T-cell (primary cell): ENCODE measurements at regions not wholly inside any gene's neighbourhood (a gene's known extent, or its start where the extent isn't known, plus 50 kb on each side); places are given as distances from the start of the nearest gene placed in this dataset.

Experiments used
- ATAC-seq, 4 experiments: fragments of 200-7000 bp in 3 of 4; fragments of 150-1000 bp in 1 of 4; cut with Tn5 transposase; replicated peaks in 1 of 4; 1 replicate in 3 of 4; 2 replicates in 1 of 4; pipeline ENCODE4 v1.10.0; 2021; ENCODE audit warnings: moderate library complexity in 3 of 4, mild to moderate bottlenecking in 2 of 4, moderate number of reproducible peaks in 1 of 4
- CTCF ChIA-PET, 2 donors: fragments of 300-600 bp; sonication (Branson Sonifier 250); formaldehyde crosslinking; loops; one replicate each; lab custom pipeline; 2022; ENCODE audit warnings: antibody characterized with exemption in 2 of 2; lab: Charles Lee
- POLR2A ChIA-PET, 2 donors: fragments of 300-600 bp; sonication (Branson Sonifier 250); formaldehyde crosslinking; loops; one replicate each; lab custom pipeline; 2022; ENCODE audit warnings: antibody characterized with exemption in 2 of 2; lab: Charles Lee
- DNase-seq, 35 experiments: peaks; one replicate each; pipeline versions ENCODE4 v3.0.0 to v3.0.0-alpha.2; 2013 to 2023
- H3K27ac ChIP-seq: one replicate; pipeline ENCODE4 v1.5.1; 2013; ENCODE audit warnings: low read length
- H3K27me3 ChIP-seq, 2 experiments: replicated peaks in 1 of 2; 1 replicate in 1 of 2; 2 replicates in 1 of 2; pipeline versions ENCODE4 v1.6.1 to v1.7.0; 2013; ENCODE audit warnings: low read length in 1 of 2, mixed read lengths in 1 of 2; ENCODE audit not compliant: control insufficient read depth in 2 of 2, insufficient read depth in 2 of 2; ENCODE audit errors: extremely low read depth in 1 of 2
- H3K36me3 ChIP-seq, 2 donors: 1 replicate in 1 of 2; 2 replicates in 1 of 2; pipeline versions ENCODE4 v1.6.1 to v1.7.0; 2013; ENCODE audit warnings: low read length in 1 of 2; ENCODE audit not compliant: control insufficient read depth in 2 of 2, insufficient read depth in 1 of 2; ENCODE audit errors: extremely low read depth in 1 of 2
- H3K4me1 ChIP-seq, 2 experiments: 1 replicate in 1 of 2; 2 replicates in 1 of 2; pipeline versions ENCODE4 v1.6.1 to v1.7.0; 2013; ENCODE audit warnings: low read length in 2 of 2, mixed read lengths in 1 of 2; ENCODE audit not compliant: insufficient read depth in 2 of 2, control insufficient read depth in 1 of 2; ENCODE audit errors: extremely low read depth in 1 of 2
- H3K4me3 ChIP-seq, 2 donors: 1 replicate in 1 of 2; 2 replicates in 1 of 2; pipeline versions ENCODE4 v1.5.1 to v1.7.0; 2013; ENCODE audit warnings: mild to moderate bottlenecking in 2 of 2, low read length in 1 of 2, moderate library complexity in 1 of 2; ENCODE audit not compliant: control insufficient read depth in 1 of 2; ENCODE audit errors: extremely low read depth in 1 of 2
- H3K9me3 ChIP-seq: 2 replicates; pipeline ENCODE4 v1.7.0; 2013
- H3K27ac Mint-ChIP-seq, 2 donors: one replicate each; pipeline ENCODE4 v1.8.0; 2020 to 2021; ENCODE audit warnings: mild to moderate bottlenecking in 2 of 2, mixed read lengths in 2 of 2
- H3K27me3 Mint-ChIP-seq, 2 donors: one replicate each; pipeline ENCODE4 v1.8.0; 2021 to 2022; ENCODE audit warnings: mixed read lengths in 2 of 2
- H3K36me3 Mint-ChIP-seq: one replicate; pipeline ENCODE4 v1.8.0; 2021; ENCODE audit warnings: mixed read lengths
- H3K4me1 Mint-ChIP-seq, 3 donors: one replicate each; pipeline ENCODE4 v1.8.0; 2020 to 2022; ENCODE audit warnings: mixed read lengths in 3 of 3, mild to moderate bottlenecking in 1 of 3
- H3K4me3 Mint-ChIP-seq, 3 donors: one replicate each; pipeline ENCODE4 v1.8.0; 2020 to 2022; ENCODE audit warnings: mild to moderate bottlenecking in 3 of 3, mixed read lengths in 3 of 3, moderate library complexity in 3 of 3
- H3K9me3 Mint-ChIP-seq, 3 donors: one replicate each; pipeline ENCODE4 v1.8.0; 2020 to 2022; ENCODE audit warnings: mixed read lengths in 3 of 3
- WGBS: methylation state at CpG from one replicate; pipeline ENCODE4 v1.1.5; 2013; ENCODE audit warnings: missing lambda C conversion rate; ENCODE audit not compliant: insufficient coverage; 5-methylcytosine and 5-hydroxymethylcytosine counted together

DNA sequence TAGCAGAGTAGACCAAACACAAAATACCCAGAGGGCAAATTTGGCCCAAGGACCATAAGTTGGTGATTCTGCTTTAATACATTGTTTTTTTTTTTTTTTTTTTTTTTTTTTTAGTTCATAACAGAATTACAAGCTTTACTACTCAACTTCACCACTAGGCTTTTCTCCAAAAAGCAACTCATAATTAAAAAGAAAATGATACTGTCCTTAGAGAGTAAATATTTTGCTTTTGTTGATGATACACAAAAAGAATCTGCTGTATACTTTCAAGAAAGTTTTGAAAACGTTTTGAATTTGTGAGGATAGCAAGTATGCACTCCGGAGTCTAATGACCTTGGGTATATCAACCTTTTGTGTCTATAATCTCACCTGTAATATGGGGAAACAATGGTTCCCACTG, 68.9 kb upstream of the LMO3 start:
- CTCF ChIA-PET: interaction anchor here in 1 of 2 donors (0.5 kb wide), 1 partner anchor 404 kb away, joined by 3 read pairs; no protein-coding TSS in a partner anchor
- Histone ChIP-seq H3K9me3 (no peaks in the 10 kb centered on the region), H3K4me1 (no peaks in the 10 kb centered on the region), H3K36me3 (no peaks in the 10 kb centered on the region), H3K4me3 (no peak overlapping the region), H3K27ac (no peak overlapping the region), H3K27me3 (no peaks in the 10 kb centered on the region)
- H3K4me3 Mint-ChIP-seq: no peak overlapping the region
- whole genome bisulfite sequencing: no CpG with 5 or more reads among the region's 2 CpGs
- H3K4me1 Mint-ChIP-seq: no peaks in the 10 kb centered on the region
- peaks cover 5 to 19% (median 12%) of the 10 kb centered on the region in 3 donors for H3K9me3 Mint-ChIP-seq
- no peaks in the 10 kb centered on the region for H3K36me3 Mint-ChIP-seq
- no peak for ATAC-seq
- POLR2A ChIA-PET: interaction anchor here in 1 of 2 donors (0.6 kb wide), 1 partner anchor 42 kb away, joined by 3 read pairs; no protein-coding TSS in a partner anchor
- DNase-seq: no peak
- no peak overlapping the region for H3K27ac Mint-ChIP-seq
- H3K27me3 Mint-ChIP-seq: no peaks in the 10 kb centered on the region

DNA sequence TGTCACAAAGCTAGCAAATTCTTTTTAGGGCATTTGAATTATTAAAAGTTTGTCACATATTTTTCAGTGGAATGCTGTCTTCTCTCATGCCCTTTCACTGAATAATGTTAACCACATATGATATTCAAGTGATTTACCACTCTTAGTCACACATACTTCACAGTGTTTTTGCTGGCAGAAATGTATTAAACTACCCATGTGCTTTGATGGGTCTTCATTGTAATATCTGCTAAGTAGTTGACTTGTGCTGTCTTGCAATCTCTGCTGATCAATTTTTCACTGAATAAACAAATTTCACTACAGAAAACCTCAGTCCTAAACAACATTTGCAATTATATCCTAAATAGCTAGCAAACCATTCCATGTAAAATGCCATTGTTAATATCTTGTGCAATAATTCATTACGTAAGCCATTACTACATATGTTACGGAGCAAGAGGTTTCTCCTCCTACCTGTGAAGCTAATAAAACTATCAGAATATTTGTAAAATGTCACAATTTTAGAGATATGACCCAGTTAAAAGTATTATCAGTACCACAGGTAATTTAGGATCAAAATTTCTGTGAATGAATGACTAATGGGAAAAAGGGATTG, 64.6 kb upstream of the LMO3 start:
- H3K4me1 Mint-ChIP-seq: no peaks in the 10 kb centered on the region
- no peak overlapping the region for H3K4me3 Mint-ChIP-seq
- ATAC-seq: no peak
- H3K4me1 ChIP-seq: no peaks in the 10 kb centered on the region
- H3K27ac ChIP-seq: no peak overlapping the region
- H3K27ac Mint-ChIP-seq: no peak overlapping the region
- no peak overlapping the region for H3K4me3 ChIP-seq
- DNase-seq: no peak
- H3K36me3 Mint-ChIP-seq: no peaks in the 10 kb centered on the region
- H3K27me3 Mint-ChIP-seq: no peaks in the 10 kb centered on the region
- no CpG with 5 or more reads among the region's 2 CpGs for WGBS
- H3K9me3 Mint-ChIP-seq: peaks cover 0 to 16% (median 12%) of the 10 kb centered on the region in 3 donors
- H3K9me3 ChIP-seq: no peaks in the 10 kb centered on the region
- POLR2A ChIA-PET: no interaction called here
- no peaks in the 10 kb centered on the region for H3K27me3 ChIP-seq
- CTCF ChIA-PET: interaction anchor here in 1 of 2 donors (0.6 kb wide), 1 partner anchor 794 kb away, joined by 3 read pairs; no protein-coding TSS in a partner anchor
- no peaks in the 10 kb centered on the region for H3K36me3 ChIP-seq

DNA sequence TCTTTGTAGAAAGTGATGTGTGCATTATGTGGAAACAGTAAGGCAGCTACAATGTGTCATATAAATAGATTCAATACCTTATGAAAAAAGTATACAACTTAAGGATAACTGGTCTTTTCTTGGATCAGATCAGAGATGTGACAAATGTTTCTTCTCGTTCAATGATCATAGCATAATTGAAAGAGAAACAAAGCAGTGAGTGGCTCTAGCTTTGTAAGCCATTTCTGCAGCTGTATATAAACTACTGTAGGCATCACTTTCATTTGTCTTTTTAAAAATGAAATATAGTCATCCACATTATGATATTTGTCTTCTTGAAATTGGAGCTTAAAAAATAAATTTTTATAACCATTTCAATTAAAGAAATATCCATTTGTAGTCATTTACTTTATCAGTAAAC, 63.8 kb upstream of the LMO3 start:
- POLR2A ChIA-PET: no interaction called here
- Histone ChIP-seq H3K4me3 (no peak overlapping the region), H3K9me3 (no peaks in the 10 kb centered on the region), H3K27me3 (no peaks in the 10 kb centered on the region), H3K27ac (no peak overlapping the region), H3K4me1 (no peaks in the 10 kb centered on the region), H3K36me3 (no peaks in the 10 kb centered on the region)
- WGBS: no CpG with 5 or more reads among the region's 1 CpG
- H3K27ac Mint-ChIP-seq: no peak overlapping the region
- no peak for ATAC-seq
- no peak overlapping the region for H3K4me3 Mint-ChIP-seq
- peaks cover 0 to 14% (median 12%) of the 10 kb centered on the region in 3 donors for H3K9me3 Mint-ChIP-seq
- CTCF ChIA-PET: interaction anchor here in 1 of 2 donors (0.6 kb wide), 1 partner anchor 795 kb away, joined by 3 read pairs; no protein-coding TSS in a partner anchor
- no peaks in the 10 kb centered on the region for H3K27me3 Mint-ChIP-seq
- H3K36me3 Mint-ChIP-seq: no peaks in the 10 kb centered on the region
- DNase-seq: no peak
- H3K4me1 Mint-ChIP-seq: no peaks in the 10 kb centered on the region

DNA sequence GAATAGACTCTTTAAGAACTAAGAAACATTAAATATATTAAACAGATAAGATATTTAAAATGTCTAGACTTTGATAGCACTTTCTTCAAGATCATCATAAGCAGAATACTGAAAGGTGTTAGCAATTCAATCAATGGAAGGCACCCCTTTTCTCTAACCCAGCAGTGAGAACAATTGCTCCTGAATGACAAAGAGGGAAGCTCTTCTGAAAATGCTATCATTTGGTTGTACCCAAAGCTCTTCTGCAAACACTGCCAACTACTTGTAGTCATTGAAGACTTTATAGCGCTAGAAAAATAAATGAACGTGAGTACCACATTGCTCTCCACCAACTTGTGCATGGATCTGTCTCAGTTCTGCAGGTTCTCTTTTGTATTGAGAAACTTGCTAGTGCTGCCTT, 62.2 kb upstream of the LMO3 start:
- no CpG with 5 or more reads among the region's 2 CpGs for WGBS
- H3K27ac Mint-ChIP-seq: no peak overlapping the region
- no peaks in the 10 kb centered on the region for H3K36me3 ChIP-seq
- no peaks in the 10 kb centered on the region for H3K9me3 ChIP-seq
- no peak overlapping the region for H3K27ac ChIP-seq
- no peaks in the 10 kb centered on the region for H3K4me1 ChIP-seq
- ChIA-PET CTCF (no interaction called here), POLR2A (no interaction called here)
- H3K4me3 Mint-ChIP-seq: no peak overlapping the region
- no peak for DNase-seq
- no peaks in the 10 kb centered on the region for H3K36me3 Mint-ChIP-seq
- H3K4me3 ChIP-seq: no peak overlapping the region
- H3K4me1 Mint-ChIP-seq: no peaks in the 10 kb centered on the region
- peaks cover 5 to 18% (median 7%) of the 10 kb centered on the region in 3 donors for H3K9me3 Mint-ChIP-seq
- H3K27me3 Mint-ChIP-seq: no peaks in the 10 kb centered on the region
- ATAC-seq: no peak
- no peaks in the 10 kb centered on the region for H3K27me3 ChIP-seq

DNA sequence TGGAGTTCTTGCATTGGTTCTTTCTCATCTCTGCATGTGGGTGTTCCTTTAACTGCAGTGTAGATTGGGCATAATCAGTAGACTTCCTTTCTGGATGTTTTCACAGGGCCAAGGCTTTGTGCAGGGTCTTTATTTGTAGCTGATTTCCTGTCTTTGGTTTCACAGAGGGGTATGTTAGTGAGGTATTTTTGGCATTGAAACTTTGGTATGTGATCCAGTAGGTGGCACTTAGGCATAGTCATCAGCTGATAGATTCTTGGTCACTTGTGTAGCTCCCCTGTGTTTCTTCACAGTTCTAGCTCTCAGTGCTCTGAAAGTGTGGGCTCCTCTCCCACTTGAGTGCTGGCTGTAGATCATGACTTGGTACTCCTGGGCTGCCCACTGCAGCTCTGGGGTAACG, 52.7 kb upstream of the LMO3 start:
- Mint-ChIP-seq H3K4me1 (no peaks in the 10 kb centered on the region), H3K36me3 (no peaks in the 10 kb centered on the region), H3K27ac (no peak overlapping the region), H3K27me3 (no peaks in the 10 kb centered on the region), H3K4me3 (no peak overlapping the region), H3K9me3 (peaks cover 32 to 62% (median 43%) of the 10 kb centered on the region in 3 donors)
- Histone ChIP-seq H3K36me3 (no peaks in the 10 kb centered on the region), H3K27me3 (no peaks in the 10 kb centered on the region), H3K9me3 (no peaks in the 10 kb centered on the region), H3K4me3 (no peak overlapping the region), H3K27ac (no peak overlapping the region), H3K4me1 (no peaks in the 10 kb centered on the region)
- ChIA-PET CTCF (no interaction called here), POLR2A (no interaction called here)
- no peak for ATAC-seq
- WGBS: 20% methylated on average over 1 of the region's 1 CpG
- DNase-seq: no peak
